Sigmoid colon (tissue), 4 donors: ENCODE measurements at regions not wholly inside any gene's neighbourhood (a gene's known extent, or its start where the extent isn't known, plus 50 kb on each side); places are given as distances from the start of the nearest gene placed in this dataset.

ENCODE experiments used
- EP300 ChIP-seq, 4 donors: sonication (generic); formaldehyde crosslinking; IDR thresholded peaks; one replicate each; pipeline ENCODE4 v1.6.1; 2017; ENCODE audit warnings: antibody characterized with exemption in 4 of 4
- POLR2A ChIP-seq, 2 donors: fragments of 450-650 bp; IDR thresholded peaks; one replicate each; pipeline ENCODE4 v1.6.1; 2016; ENCODE audit warnings: antibody characterized with exemption in 2 of 2, mild to moderate bottlenecking in 2 of 2, moderate library complexity in 2 of 2
- POLR2AphosphoS5 ChIP-seq, 4 donors: sonication (generic); formaldehyde crosslinking; IDR thresholded peaks; one replicate each; pipeline ENCODE4 v1.6.1; 2017; ENCODE audit warnings: antibody characterized with exemption in 4 of 4
- TF ChIP-seq, protein P1 (sequence below), 4 experiments: fragments of 450-650 bp in 3 of 4; fragments of 200-600 bp in 1 of 4; IDR thresholded peaks; one replicate each; pipeline ENCODE4 v1.5.1; 2016 to 2019; ENCODE audit warnings: antibody characterized with exemption in 4 of 4, mild to moderate bottlenecking in 3 of 4, moderate library complexity in 2 of 4

DNA sequence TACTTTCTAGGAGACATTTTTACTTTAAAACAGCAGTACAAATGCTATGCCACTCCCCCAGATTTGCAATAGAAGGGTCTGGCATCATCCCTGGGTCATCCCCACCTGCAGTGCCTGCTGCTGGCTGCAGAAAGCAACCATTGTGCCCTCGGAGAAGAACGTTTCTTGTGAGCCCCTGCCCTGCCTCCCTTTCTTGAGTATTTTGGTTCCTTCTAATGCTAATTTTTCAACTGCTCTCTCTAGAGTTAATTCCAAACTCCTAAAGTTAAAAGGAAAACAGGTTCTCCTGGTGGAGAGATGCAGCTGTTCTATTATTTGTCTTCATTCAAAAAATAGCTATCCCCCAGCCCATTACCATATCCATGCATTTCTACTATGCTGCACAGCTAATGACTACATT lies 107.1 kb downstream of the IDS start:
- TF ChIP-seq, protein P1, sequence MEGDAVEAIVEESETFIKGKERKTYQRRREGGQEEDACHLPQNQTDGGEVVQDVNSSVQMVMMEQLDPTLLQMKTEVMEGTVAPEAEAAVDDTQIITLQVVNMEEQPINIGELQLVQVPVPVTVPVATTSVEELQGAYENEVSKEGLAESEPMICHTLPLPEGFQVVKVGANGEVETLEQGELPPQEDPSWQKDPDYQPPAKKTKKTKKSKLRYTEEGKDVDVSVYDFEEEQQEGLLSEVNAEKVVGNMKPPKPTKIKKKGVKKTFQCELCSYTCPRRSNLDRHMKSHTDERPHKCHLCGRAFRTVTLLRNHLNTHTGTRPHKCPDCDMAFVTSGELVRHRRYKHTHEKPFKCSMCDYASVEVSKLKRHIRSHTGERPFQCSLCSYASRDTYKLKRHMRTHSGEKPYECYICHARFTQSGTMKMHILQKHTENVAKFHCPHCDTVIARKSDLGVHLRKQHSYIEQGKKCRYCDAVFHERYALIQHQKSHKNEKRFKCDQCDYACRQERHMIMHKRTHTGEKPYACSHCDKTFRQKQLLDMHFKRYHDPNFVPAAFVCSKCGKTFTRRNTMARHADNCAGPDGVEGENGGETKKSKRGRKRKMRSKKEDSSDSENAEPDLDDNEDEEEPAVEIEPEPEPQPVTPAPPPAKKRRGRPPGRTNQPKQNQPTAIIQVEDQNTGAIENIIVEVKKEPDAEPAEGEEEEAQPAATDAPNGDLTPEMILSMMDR (IDR thresholded peaks at IDR 0.05) = no peak
- no peak for TF ChIP-seq EP300 (IDR thresholded peaks at IDR 0.05)
- no peak for TF ChIP-seq POLR2A (IDR thresholded peaks at IDR 0.05)
- TF ChIP-seq POLR2AphosphoS5 (IDR thresholded peaks at IDR 0.05) = no peak
